ENCODE measurements at regions not wholly inside any gene's neighbourhood (a gene's known extent, or its start where the extent isn't known, plus 50 kb on each side); places are given as distances from the start of the nearest gene placed in this dataset.

DNA sequence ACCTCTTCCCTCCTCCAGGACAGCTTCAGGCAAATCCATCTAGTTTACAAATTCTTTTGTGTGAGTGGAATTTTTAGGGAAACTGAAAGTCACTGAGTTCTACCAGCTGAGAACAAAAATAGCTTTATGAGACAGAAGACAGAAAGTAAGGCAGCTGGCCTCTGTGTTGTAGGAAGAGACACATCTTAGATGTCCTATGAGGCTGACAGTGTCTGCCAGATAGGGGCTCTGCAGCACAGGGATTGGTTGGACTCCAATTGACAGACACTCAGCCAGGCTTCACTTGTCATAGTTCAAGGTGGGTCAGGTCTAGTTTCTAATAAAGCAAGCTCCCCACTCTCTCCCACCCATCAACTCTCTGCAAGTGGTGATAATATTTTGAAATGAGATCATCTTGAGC lies 574.9 kb downstream of the CCSER2 start:
- Histone ChIP-seq H3K27me3 (ENCODE audit: control insufficient read depth, insufficient read depth, low read length) (no peaks in the 10 kb centered on the region), H3K36me3 (ENCODE audit: control insufficient read depth, insufficient read depth, low read length) (no peaks in the 10 kb centered on the region), H3K4me3 (ENCODE audit: low read depth, low read length) (no peak overlapping the region)
- no peak for TF ChIP-seq CTCF (IDR thresholded peaks at IDR 0.05; ENCODE audit: insufficient read depth, low read depth, low read length)
- no peak for DNase-seq (ENCODE audit: low read depth)
- POLR2A ChIA-PET: no interaction called here
- CTCF ChIA-PET: no interaction called here

- ChIA-PET CTCF (interaction anchor here (0.5 to 1.3 kb wide), 2 partner anchors 14 to 52 kb away, joined by 3 read pairs; no protein-coding TSS in a partner anchor), POLR2A (no interaction called here)
- DNase-seq (ENCODE audit: low read depth): no peak
- Histone ChIP-seq H3K36me3 (ENCODE audit: control insufficient read depth, insufficient read depth, low read length) (no peaks in the 10 kb centered on the region), H3K27me3 (ENCODE audit: control insufficient read depth, insufficient read depth, low read length) (no peaks in the 10 kb centered on the region), H3K4me3 (ENCODE audit: low read depth, low read length) (no peak overlapping the region)
- no peak for TF ChIP-seq CTCF (IDR thresholded peaks at IDR 0.05; ENCODE audit: insufficient read depth, low read depth, low read length)
Observed at GRCh38 chr10:84907461-84908009, 579.1 kb downstream of the CCSER2 start.

DNA sequence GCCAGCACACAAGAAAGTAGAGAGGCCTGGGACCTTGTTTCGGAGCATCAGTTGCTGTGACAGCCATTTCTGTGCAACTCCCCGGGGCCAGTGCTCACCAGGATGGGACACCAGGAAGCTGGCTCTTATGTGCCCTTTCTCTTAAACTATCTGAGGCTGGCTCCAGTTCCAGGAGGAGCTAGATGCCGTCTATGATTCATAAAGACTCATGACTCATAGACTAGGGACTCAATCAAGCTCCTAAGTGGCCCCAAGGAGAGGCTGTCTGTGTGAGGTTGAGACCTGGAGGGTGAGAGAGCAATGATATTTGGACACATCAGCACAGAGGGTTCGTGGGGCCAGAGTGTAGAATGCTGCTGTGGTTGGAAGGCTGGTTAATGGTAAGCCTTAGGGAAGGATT lies 580.1 kb downstream of the CCSER2 start:
- Histone ChIP-seq H3K36me3 (ENCODE audit: control insufficient read depth, insufficient read depth, low read length) (no peaks in the 10 kb centered on the region), H3K4me3 (ENCODE audit: low read depth, low read length) (no peak overlapping the region), H3K27me3 (ENCODE audit: control insufficient read depth, insufficient read depth, low read length) (no peaks in the 10 kb centered on the region)
- no peak for DNase-seq (ENCODE audit: low read depth)
- ChIA-PET POLR2A (no interaction called here), CTCF (no interaction called here)
- no peak for TF ChIP-seq CTCF (IDR thresholded peaks at IDR 0.05; ENCODE audit: insufficient read depth, low read depth, low read length)

- Histone ChIP-seq H3K27me3 (ENCODE audit: control insufficient read depth, insufficient read depth, low read length) (no peaks in the 10 kb centered on the region), H3K4me3 (ENCODE audit: low read depth, low read length) (no peak overlapping the region), H3K36me3 (ENCODE audit: control insufficient read depth, insufficient read depth, low read length) (no peaks in the 10 kb centered on the region)
- TF ChIP-seq CTCF (IDR thresholded peaks at IDR 0.05; ENCODE audit: insufficient read depth, low read depth, low read length): no peak
- CTCF ChIA-PET: interaction anchor here (0.6 kb wide), 1 partner anchor 15 kb away, joined by 3 read pairs; no protein-coding TSS in a partner anchor
- POLR2A ChIA-PET: no interaction called here
- no peak for DNase-seq (ENCODE audit: low read depth)
Observed at GRCh38 chr10:84921701-84922100, 593.3 kb downstream of the CCSER2 start.

DNA sequence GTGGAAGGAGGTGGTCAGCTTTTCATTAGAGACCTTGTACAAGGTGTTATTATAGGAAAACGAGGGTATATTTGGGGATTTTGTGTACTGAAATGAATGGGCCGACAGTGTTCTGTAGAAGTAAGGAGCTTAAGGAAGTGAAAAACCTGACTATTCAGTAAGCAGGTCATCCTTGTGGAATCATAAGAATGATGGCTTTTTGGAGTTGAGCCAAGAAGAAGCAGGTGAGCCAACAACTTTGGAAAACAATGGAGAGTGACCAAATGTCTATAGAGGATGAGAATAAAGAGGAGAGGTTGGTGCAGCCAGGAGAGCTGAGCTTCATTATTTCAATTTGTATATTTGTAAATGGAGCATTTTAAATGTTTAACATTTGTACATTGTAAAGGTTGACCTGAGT lies 595.7 kb downstream of the CCSER2 start:
- Histone ChIP-seq H3K27me3 (ENCODE audit: control insufficient read depth, insufficient read depth, low read length) (no peaks in the 10 kb centered on the region), H3K36me3 (ENCODE audit: control insufficient read depth, insufficient read depth, low read length) (no peaks in the 10 kb centered on the region), H3K4me3 (ENCODE audit: low read depth, low read length) (no peak overlapping the region)
- CTCF ChIA-PET: no interaction called here
- POLR2A ChIA-PET: no interaction called here
- no peak for TF ChIP-seq CTCF (IDR thresholded peaks at IDR 0.05; ENCODE audit: insufficient read depth, low read depth, low read length)
- no peak for DNase-seq (ENCODE audit: low read depth)
